Neural progenitor cell (in vitro differentiated cells): ENCODE measurements at regions not wholly inside any gene's neighbourhood (a gene's known extent, or its start where the extent isn't known, plus 50 kb on each side); places are given as distances from the start of the nearest gene placed in this dataset. TPM values are rescaled to one million over a fixed set of nuclear protein-coding genes. Genes with fewer than 3 reads are reported as not detected.

Experiments
- DNase-seq: peaks from one replicate; pipeline ENCODE4 v3.0.0-alpha.2; 2016; ENCODE audit warnings: low spot score
- H2AFZ ChIP-seq: fragments of 200-600 bp; sonication (generic); replicated peaks from 2 replicates; pipeline ENCODE4 v1.6.1; 2016; ENCODE audit warnings: antibody characterized with exemption
- H3F3A ChIP-seq: fragments of 200-600 bp; sonication (generic); 2 replicates; pipeline ENCODE4 v1.6.1; 2016; ENCODE audit warnings: antibody characterized with exemption, low read depth
- H3K27ac ChIP-seq: fragments of 200-600 bp; sonication (generic); 2 replicates; pipeline ENCODE4 v1.5.1; 2016; ENCODE audit warnings: mild to moderate bottlenecking
- H3K27me3 ChIP-seq: fragments of 200-600 bp; sonication (generic); 2 replicates; pipeline ENCODE4 v1.6.1; 2016; ENCODE audit warnings: mild to moderate bottlenecking, moderate library complexity
- H3K36me3 ChIP-seq: fragments of 200-600 bp; sonication (generic); 2 replicates; pipeline ENCODE4 v1.5.1; 2016
- H3K4me1 ChIP-seq: fragments of 200-600 bp; sonication (generic); 2 replicates; pipeline ENCODE4 v1.6.1; 2016; ENCODE audit warnings: mixed run types
- H3K4me2 ChIP-seq: fragments of 200-600 bp; sonication (generic); 2 replicates; pipeline ENCODE4 v1.6.1; 2016
- H3K4me3 ChIP-seq: fragments of 200-600 bp; sonication (generic); 2 replicates; pipeline ENCODE4 v1.5.1; 2016
- H3K79me2 ChIP-seq: fragments of 200-600 bp; sonication (generic); 2 replicates; pipeline ENCODE4 v1.6.1; 2016; ENCODE audit warnings: low read depth
- H3K9ac ChIP-seq: fragments of 200-600 bp; sonication (generic); 2 replicates; pipeline ENCODE4 v1.6.1; 2016
- H3K9me3 ChIP-seq: fragments of 200-600 bp; sonication (generic); 2 replicates; pipeline ENCODE4 v1.5.1; 2016; ENCODE audit warnings: low read depth
- H4K20me1 ChIP-seq: fragments of 200-600 bp; sonication (generic); 2 replicates; pipeline ENCODE4 v1.6.1; 2016; ENCODE audit warnings: low read depth
- H3K27ac Mint-ChIP-seq: 3 replicates; pipeline ENCODE4 v1.8.0; 2021; ENCODE audit warnings: mixed read lengths
- H3K27me3 Mint-ChIP-seq: 2 replicates; pipeline ENCODE4 v1.8.0; 2022; ENCODE audit warnings: low read depth, mild to moderate bottlenecking, inconsistent platforms, moderate library complexity, mixed read lengths; ENCODE audit not compliant: insufficient read depth
- H3K36me3 Mint-ChIP-seq: 3 replicates; pipeline ENCODE4 v1.8.0; 2021; ENCODE audit warnings: mixed read lengths
- H3K4me1 Mint-ChIP-seq: 3 replicates; pipeline ENCODE4 v1.8.0; 2021; ENCODE audit warnings: mixed read lengths
- H3K4me3 Mint-ChIP-seq: 3 replicates; pipeline ENCODE4 v1.8.0; 2021; ENCODE audit warnings: mild to moderate bottlenecking, moderate library complexity, mixed read lengths
- H3K9me3 Mint-ChIP-seq: 3 replicates; pipeline ENCODE4 v1.8.0; 2020; ENCODE audit warnings: mixed read lengths
- CTCF ChIP-seq: fragments of 200-600 bp; sonication (generic); IDR thresholded peaks from 2 replicates; pipeline ENCODE4 v1.5.1; 2017; ENCODE audit warnings: antibody characterized with exemption, mild to moderate bottlenecking
- EZH2 ChIP-seq: fragments of 200-600 bp; sonication (generic); IDR thresholded peaks from 2 replicates; pipeline ENCODE4 v1.6.1; 2017; ENCODE audit warnings: antibody characterized with exemption, mild to moderate bottlenecking, moderate library complexity
- EZH2phosphoT487 ChIP-seq: fragments of 200-600 bp; sonication (generic); IDR thresholded peaks from 2 replicates; pipeline ENCODE4 v1.6.1; 2017; ENCODE audit warnings: antibody characterized with exemption
- small RNA-seq: library from RNA; depleted of rRNA; stranded (forward); fragments of <200 nt; gene quantifications from one replicate; pipeline ENCODE3, GENCODE V24; 2015

- Mint-ChIP-seq H3K9me3 (peaks cover 3% of the 10 kb centered on the region), H3K4me1 (peaks cover 33% of the 10 kb centered on the region), H3K27ac (no peak overlapping the region), H3K36me3 (peaks cover 4% of the 10 kb centered on the region), H3K27me3 (peaks cover 8% of the 10 kb centered on the region), H3K4me3 (no peak overlapping the region)
- H3K4me3 ChIP-seq = no peak overlapping the region
- peaks cover 4% of the 10 kb centered on the region for H3F3A ChIP-seq
- no peak overlapping the region for H3K4me2 ChIP-seq
- no peaks in the 10 kb centered on the region for H3K36me3 ChIP-seq
- H3K27me3 ChIP-seq = no peaks in the 10 kb centered on the region
- peaks cover 39% of the 10 kb centered on the region for H3K4me1 ChIP-seq
- H2AFZ ChIP-seq = no peak overlapping the region
- H3K9ac ChIP-seq = no peak overlapping the region
- no peaks in the 10 kb centered on the region for H3K9me3 ChIP-seq
- TF ChIP-seq EZH2 (no peak), EZH2phosphoT487 (no peak), CTCF (no peak)
- H3K27ac ChIP-seq = no peak overlapping the region
- no peaks in the 10 kb centered on the region for H4K20me1 ChIP-seq
- no peak for DNase-seq
- H3K79me2 ChIP-seq = no peaks in the 10 kb centered on the region
Measured at GRCh38 chr21:32975811-32976431, 49.8 kb upstream of the OLIG2 start.

Small RNAs in the stretch of these regions (small RNA-seq; reads per million reads assigned to genes)
- not detected for gene RF00156
